ENCODE measurements at regions not wholly inside any gene's neighbourhood (a gene's known extent, or its start where the extent isn't known, plus 50 kb on each side); places are given as distances from the start of the nearest gene placed in this dataset.

GRCh38 chr6:56757588-56757984, 114.9 kb upstream of the DST start:
- Histone ChIP-seq H3K4me1 (ENCODE audit: control insufficient read depth, low read length) (peaks cover 33% of the 10 kb centered on the region), H3K27ac (ENCODE audit: low read depth, low read length) (no peak overlapping the region), H3K4me2 (ENCODE audit: low read length) (no peak overlapping the region), H4K20me1 (ENCODE audit: control insufficient read depth, insufficient read depth, low read depth, low read length) (no peaks in the 10 kb centered on the region), H3F3A (ENCODE audit: control insufficient read depth, insufficient read depth) (no peaks in the 10 kb centered on the region), H3K27me3 (ENCODE audit: control insufficient read depth, low read length) (no peaks in the 10 kb centered on the region), H3K79me2 (ENCODE audit: control insufficient read depth, low read length) (peaks cover 34% of the 10 kb centered on the region), H3K4me3 (ENCODE audit: low read length) (no peak overlapping the region), H3K9me2 (replicated peaks; ENCODE audit: control insufficient read depth, low read length) (no peaks in the 10 kb centered on the region), H3K36me3 (ENCODE audit: control insufficient read depth, low read length) (no peaks in the 10 kb centered on the region), H3K9me3 (ENCODE audit: control insufficient read depth, insufficient read depth, low read length) (no peaks in the 10 kb centered on the region)
- TF ChIP-seq CTCF (IDR thresholded peaks at IDR 0.05; ENCODE audit: low read depth, low read length, poor library complexity, severe bottlenecking) (no peak), EZH2phosphoT487 (IDR thresholded peaks at IDR 0.05; ENCODE audit: borderline replicate concordance, low read length) (no peak)

- Histone ChIP-seq H3K79me2 (ENCODE audit: control insufficient read depth, low read length) (peaks cover 31% of the 10 kb centered on the region), H3K4me3 (ENCODE audit: low read length) (no peak overlapping the region), H3K4me2 (ENCODE audit: low read length) (no peak overlapping the region), H3K4me1 (ENCODE audit: control insufficient read depth, low read length) (peaks cover 33% of the 10 kb centered on the region), H3K27me3 (ENCODE audit: control insufficient read depth, low read length) (no peaks in the 10 kb centered on the region), H3K27ac (ENCODE audit: low read depth, low read length) (no peak overlapping the region), H3K9me3 (ENCODE audit: control insufficient read depth, insufficient read depth, low read length) (no peaks in the 10 kb centered on the region), H3K9me2 (replicated peaks; ENCODE audit: control insufficient read depth, low read length) (no peaks in the 10 kb centered on the region), H4K20me1 (ENCODE audit: control insufficient read depth, insufficient read depth, low read depth, low read length) (no peaks in the 10 kb centered on the region), H3K36me3 (ENCODE audit: control insufficient read depth, low read length) (no peaks in the 10 kb centered on the region), H3F3A (ENCODE audit: control insufficient read depth, insufficient read depth) (no peaks in the 10 kb centered on the region)
- TF ChIP-seq CTCF (IDR thresholded peaks at IDR 0.05; ENCODE audit: low read depth, low read length, poor library complexity, severe bottlenecking) (no peak), EZH2phosphoT487 (IDR thresholded peaks at IDR 0.05; ENCODE audit: borderline replicate concordance, low read length) (no peak)
These were observed 114.3 kb upstream of the DST start for GRCh38 chr6:56756791-56757587.

- Histone ChIP-seq H3F3A (ENCODE audit: control insufficient read depth, insufficient read depth) (no peaks in the 10 kb centered on the region), H3K4me2 (ENCODE audit: low read length) (no peak overlapping the region), H3K27ac (ENCODE audit: low read depth, low read length) (no peak overlapping the region), H3K27me3 (ENCODE audit: control insufficient read depth, low read length) (no peaks in the 10 kb centered on the region), H3K79me2 (ENCODE audit: control insufficient read depth, low read length) (peaks cover 31% of the 10 kb centered on the region), H3K9me2 (replicated peaks; ENCODE audit: control insufficient read depth, low read length) (no peaks in the 10 kb centered on the region), H3K4me1 (ENCODE audit: control insufficient read depth, low read length) (peaks cover 30% of the 10 kb centered on the region), H3K9me3 (ENCODE audit: control insufficient read depth, insufficient read depth, low read length) (no peaks in the 10 kb centered on the region), H3K36me3 (ENCODE audit: control insufficient read depth, low read length) (no peaks in the 10 kb centered on the region), H4K20me1 (ENCODE audit: control insufficient read depth, insufficient read depth, low read depth, low read length) (no peaks in the 10 kb centered on the region), H3K4me3 (ENCODE audit: low read length) (no peak overlapping the region)
- TF ChIP-seq EZH2phosphoT487 (IDR thresholded peaks at IDR 0.05; ENCODE audit: borderline replicate concordance, low read length) (no peak), CTCF (IDR thresholded peaks at IDR 0.05; ENCODE audit: low read depth, low read length, poor library complexity, severe bottlenecking) (no peak)
These were observed 113.6 kb upstream of the DST start for GRCh38 chr6:56756219-56756789.

Measured in DOHH2 (cell line).